Karpas-422 (cell line): ENCODE measurements at regions not wholly inside any gene's neighbourhood (a gene's known extent, or its start where the extent isn't known, plus 50 kb on each side); places are given as distances from the start of the nearest gene placed in this dataset.

Experiments
- DNase-seq: peaks from one replicate; pipeline ENCODE4 v3.0.0-alpha.2; 2015
- H2AFZ ChIP-seq: fragments of 200-600 bp; sonication (generic); 2 replicates; pipeline ENCODE4 v1.6.1; 2014; ENCODE audit warnings: antibody characterized with exemption, low read length, mixed read lengths
- H3K27ac ChIP-seq: fragments of 200-600 bp; sonication (generic); 2 replicates; pipeline ENCODE4 v1.5.1; 2014; ENCODE audit warnings: mild to moderate bottlenecking, low read length, moderate library complexity
- H3K27me3 ChIP-seq: fragments of 200-600 bp; sonication (generic); 2 replicates; pipeline ENCODE4 v1.6.1; 2014; ENCODE audit warnings: low read length, mixed read lengths
- H3K36me3 ChIP-seq: fragments of 200-600 bp; sonication (generic); 2 replicates; pipeline ENCODE4 v1.6.1; 2014; ENCODE audit warnings: low read length, mixed read lengths; ENCODE audit not compliant: insufficient read depth
- H3K4me1 ChIP-seq: fragments of 200-600 bp; sonication (generic); 2 replicates; pipeline ENCODE4 v1.6.1; 2014; ENCODE audit warnings: mild to moderate bottlenecking, low read length, mixed read lengths
- H3K4me2 ChIP-seq: fragments of 200-600 bp; sonication (generic); 2 replicates; pipeline ENCODE4 v1.6.1; 2014; ENCODE audit warnings: low read length, low read depth, mild to moderate bottlenecking; ENCODE audit not compliant: poor library complexity, severe bottlenecking
- H3K4me3 ChIP-seq: fragments of 200-600 bp; sonication (generic); 2 replicates; pipeline ENCODE4 v1.5.1; 2014; ENCODE audit warnings: mild to moderate bottlenecking, antibody characterized with exemption, low read length, mixed read lengths
- H3K79me2 ChIP-seq: fragments of 200-600 bp; sonication (generic); 2 replicates; pipeline ENCODE4 v1.6.1; 2014; ENCODE audit warnings: mild to moderate bottlenecking, low read length, mixed read lengths
- H3K9ac ChIP-seq: fragments of 200-600 bp; sonication (generic); 2 replicates; pipeline ENCODE4 v1.6.0; 2014; ENCODE audit warnings: low read length
- H3K9me2 ChIP-seq: fragments of 200-600 bp; sonication (generic), shearing (Covaris generic); replicated peaks from 2 replicates; pipeline ENCODE4 v1.6.0; 2014; ENCODE audit warnings: mild to moderate bottlenecking, low read length, moderate library complexity; ENCODE audit not compliant: insufficient read depth
- H3K9me3 ChIP-seq: fragments of 300-700, 200-600 bp; sonication (generic); 2 replicates; pipeline ENCODE4 v1.6.1; 2014; ENCODE audit warnings: low read length, mixed read lengths
- H4K20me1 ChIP-seq: fragments of 200-600 bp; sonication (generic); 2 replicates; pipeline ENCODE4 v1.6.1; 2014; ENCODE audit warnings: mild to moderate bottlenecking, antibody characterized with exemption, low read length, low read depth; ENCODE audit not compliant: insufficient read depth

- no peak for DNase-seq
Measured at GRCh38 chr5:155239803-155240202, 226.2 kb downstream of the KIF4B start.

GRCh38 chr5:155250596-155250995 lies 237.0 kb downstream of the KIF4B start:
- no peak for DNase-seq
- Histone ChIP-seq H3K79me2 (no peaks in the 10 kb centered on the region), H3K9ac (no peak overlapping the region), H3K27me3 (no peaks in the 10 kb centered on the region), H3K4me1 (no peaks in the 10 kb centered on the region), H4K20me1 (no peaks in the 10 kb centered on the region), H3K4me2 (no peak overlapping the region), H3K27ac (no peak overlapping the region), H3K4me3 (no peak overlapping the region), H3K9me3 (no peaks in the 10 kb centered on the region), H2AFZ (no peak overlapping the region), H3K9me2 (no peaks in the 10 kb centered on the region), H3K36me3 (no peaks in the 10 kb centered on the region)

More at GRCh38 chr5:155239803-155240202, 226.2 kb downstream of the KIF4B start:
- H3K9me2 ChIP-seq: no peaks in the 10 kb centered on the region
- H2AFZ ChIP-seq: no peak overlapping the region
- no peaks in the 10 kb centered on the region for H3K79me2 ChIP-seq
- no peaks in the 10 kb centered on the region for H3K4me1 ChIP-seq
- no peaks in the 10 kb centered on the region for H4K20me1 ChIP-seq
- H3K9ac ChIP-seq: no peak overlapping the region
- no peak overlapping the region for H3K27ac ChIP-seq
- H3K4me2 ChIP-seq: no peak overlapping the region
- no peaks in the 10 kb centered on the region for H3K36me3 ChIP-seq
- no peaks in the 10 kb centered on the region for H3K9me3 ChIP-seq
- no peak overlapping the region for H3K4me3 ChIP-seq
- H3K27me3 ChIP-seq: no peaks in the 10 kb centered on the region

GRCh38 chr5:155252025-155252424 lies 238.5 kb downstream of the KIF4B start:
- Histone ChIP-seq H3K9ac (no peak overlapping the region), H3K36me3 (no peaks in the 10 kb centered on the region), H3K4me3 (no peak overlapping the region), H4K20me1 (no peaks in the 10 kb centered on the region), H3K27ac (no peak overlapping the region), H3K9me2 (no peaks in the 10 kb centered on the region), H3K27me3 (no peaks in the 10 kb centered on the region), H3K4me2 (no peak overlapping the region), H2AFZ (no peak overlapping the region), H3K79me2 (no peaks in the 10 kb centered on the region), H3K9me3 (no peaks in the 10 kb centered on the region), H3K4me1 (no peaks in the 10 kb centered on the region)
- no peak for DNase-seq

GRCh38 chr5:155252717-155253116 lies 239.2 kb downstream of the KIF4B start:
- Histone ChIP-seq H3K9ac (no peak overlapping the region), H3K4me3 (no peak overlapping the region), H3K9me3 (no peaks in the 10 kb centered on the region), H3K79me2 (no peaks in the 10 kb centered on the region), H3K9me2 (no peaks in the 10 kb centered on the region), H4K20me1 (no peaks in the 10 kb centered on the region), H2AFZ (no peak overlapping the region), H3K4me1 (no peaks in the 10 kb centered on the region), H3K4me2 (no peak overlapping the region), H3K36me3 (no peaks in the 10 kb centered on the region), H3K27me3 (no peaks in the 10 kb centered on the region), H3K27ac (no peak overlapping the region)
- DNase-seq: no peak

- no peaks in the 10 kb centered on the region for H4K20me1 ChIP-seq
- no peaks in the 10 kb centered on the region for H3K79me2 ChIP-seq
- no peaks in the 10 kb centered on the region for H3K9me2 ChIP-seq
- H3K4me2 ChIP-seq: no peak overlapping the region
- no peaks in the 10 kb centered on the region for H3K4me1 ChIP-seq
- H3K27me3 ChIP-seq: no peaks in the 10 kb centered on the region
- no peak overlapping the region for H3K9ac ChIP-seq
- no peak overlapping the region for H3K4me3 ChIP-seq
- no peak overlapping the region for H2AFZ ChIP-seq
- DNase-seq: no peak
- H3K36me3 ChIP-seq: no peaks in the 10 kb centered on the region
- H3K27ac ChIP-seq: no peak overlapping the region
- no peaks in the 10 kb centered on the region for H3K9me3 ChIP-seq
Measured at GRCh38 chr5:155254399-155254798, 240.8 kb downstream of the KIF4B start.

- no peaks in the 10 kb centered on the region for H3K9me2 ChIP-seq
- no peak overlapping the region for H2AFZ ChIP-seq
- H3K9ac ChIP-seq: no peak overlapping the region
- no peaks in the 10 kb centered on the region for H3K4me1 ChIP-seq
- no peaks in the 10 kb centered on the region for H3K36me3 ChIP-seq
- H4K20me1 ChIP-seq: no peaks in the 10 kb centered on the region
- no peak overlapping the region for H3K4me3 ChIP-seq
- no peaks in the 10 kb centered on the region for H3K9me3 ChIP-seq
- H3K27me3 ChIP-seq: no peaks in the 10 kb centered on the region
- peak; percentile 7 for DNase-seq
- no peak overlapping the region for H3K27ac ChIP-seq
- H3K4me2 ChIP-seq: no peak overlapping the region
- H3K79me2 ChIP-seq: no peaks in the 10 kb centered on the region
Measured at GRCh38 chr5:155258161-155258560, 244.6 kb downstream of the KIF4B start.

- Histone ChIP-seq H3K9me3 (no peaks in the 10 kb centered on the region), H3K27me3 (no peaks in the 10 kb centered on the region), H3K27ac (no peak overlapping the region), H2AFZ (no peak overlapping the region), H3K4me1 (no peaks in the 10 kb centered on the region), H3K4me3 (no peak overlapping the region), H4K20me1 (no peaks in the 10 kb centered on the region), H3K36me3 (no peaks in the 10 kb centered on the region), H3K79me2 (no peaks in the 10 kb centered on the region), H3K4me2 (no peak overlapping the region), H3K9ac (no peak overlapping the region), H3K9me2 (no peaks in the 10 kb centered on the region)
- peak; percentile 24 for DNase-seq
Measured at GRCh38 chr5:155259648-155260047, 246.1 kb downstream of the KIF4B start.

- Histone ChIP-seq H3K36me3 (no peaks in the 10 kb centered on the region), H4K20me1 (no peaks in the 10 kb centered on the region), H3K27me3 (no peaks in the 10 kb centered on the region), H3K9ac (no peak overlapping the region), H3K9me2 (no peaks in the 10 kb centered on the region), H3K9me3 (no peaks in the 10 kb centered on the region), H3K27ac (no peak overlapping the region), H3K4me2 (no peak overlapping the region), H3K4me1 (no peaks in the 10 kb centered on the region), H3K79me2 (no peaks in the 10 kb centered on the region), H2AFZ (no peak overlapping the region), H3K4me3 (no peak overlapping the region)
- peak; percentile 72 for DNase-seq
Measured at GRCh38 chr5:155260798-155261197, 247.2 kb downstream of the KIF4B start.

GRCh38 chr5:155263381-155263780 lies 249.8 kb downstream of the KIF4B start:
- Histone ChIP-seq H3K27me3 (no peaks in the 10 kb centered on the region), H3K27ac (no peak overlapping the region), H3K9ac (no peak overlapping the region), H3K4me3 (no peak overlapping the region), H3K4me1 (no peaks in the 10 kb centered on the region), H3K4me2 (no peak overlapping the region), H4K20me1 (no peaks in the 10 kb centered on the region), H3K9me2 (no peaks in the 10 kb centered on the region), H2AFZ (no peak overlapping the region), H3K9me3 (no peaks in the 10 kb centered on the region), H3K36me3 (no peaks in the 10 kb centered on the region), H3K79me2 (no peaks in the 10 kb centered on the region)
- no peak for DNase-seq
